ENCODE measurements at regions not wholly inside any gene's neighbourhood (a gene's known extent, or its start where the extent isn't known, plus 50 kb on each side); places are given as distances from the start of the nearest gene placed in this dataset.

GRCh38 chr5:110045158-110045557 is 355.4 kb downstream of the MAN2A1 start:
- no peak for TF ChIP-seq POLR2A (IDR thresholded peaks at IDR 0.05)
- TF ChIP-seq, protein P1, sequence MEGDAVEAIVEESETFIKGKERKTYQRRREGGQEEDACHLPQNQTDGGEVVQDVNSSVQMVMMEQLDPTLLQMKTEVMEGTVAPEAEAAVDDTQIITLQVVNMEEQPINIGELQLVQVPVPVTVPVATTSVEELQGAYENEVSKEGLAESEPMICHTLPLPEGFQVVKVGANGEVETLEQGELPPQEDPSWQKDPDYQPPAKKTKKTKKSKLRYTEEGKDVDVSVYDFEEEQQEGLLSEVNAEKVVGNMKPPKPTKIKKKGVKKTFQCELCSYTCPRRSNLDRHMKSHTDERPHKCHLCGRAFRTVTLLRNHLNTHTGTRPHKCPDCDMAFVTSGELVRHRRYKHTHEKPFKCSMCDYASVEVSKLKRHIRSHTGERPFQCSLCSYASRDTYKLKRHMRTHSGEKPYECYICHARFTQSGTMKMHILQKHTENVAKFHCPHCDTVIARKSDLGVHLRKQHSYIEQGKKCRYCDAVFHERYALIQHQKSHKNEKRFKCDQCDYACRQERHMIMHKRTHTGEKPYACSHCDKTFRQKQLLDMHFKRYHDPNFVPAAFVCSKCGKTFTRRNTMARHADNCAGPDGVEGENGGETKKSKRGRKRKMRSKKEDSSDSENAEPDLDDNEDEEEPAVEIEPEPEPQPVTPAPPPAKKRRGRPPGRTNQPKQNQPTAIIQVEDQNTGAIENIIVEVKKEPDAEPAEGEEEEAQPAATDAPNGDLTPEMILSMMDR (IDR thresholded peaks at IDR 0.05), result peak in 2 of 7 experiments; percentile 9 to 12
